ENCODE measurements at regions not wholly inside any gene's neighbourhood (a gene's known extent, or its start where the extent isn't known, plus 50 kb on each side); places are given as distances from the start of the nearest gene placed in this dataset.

DNA sequence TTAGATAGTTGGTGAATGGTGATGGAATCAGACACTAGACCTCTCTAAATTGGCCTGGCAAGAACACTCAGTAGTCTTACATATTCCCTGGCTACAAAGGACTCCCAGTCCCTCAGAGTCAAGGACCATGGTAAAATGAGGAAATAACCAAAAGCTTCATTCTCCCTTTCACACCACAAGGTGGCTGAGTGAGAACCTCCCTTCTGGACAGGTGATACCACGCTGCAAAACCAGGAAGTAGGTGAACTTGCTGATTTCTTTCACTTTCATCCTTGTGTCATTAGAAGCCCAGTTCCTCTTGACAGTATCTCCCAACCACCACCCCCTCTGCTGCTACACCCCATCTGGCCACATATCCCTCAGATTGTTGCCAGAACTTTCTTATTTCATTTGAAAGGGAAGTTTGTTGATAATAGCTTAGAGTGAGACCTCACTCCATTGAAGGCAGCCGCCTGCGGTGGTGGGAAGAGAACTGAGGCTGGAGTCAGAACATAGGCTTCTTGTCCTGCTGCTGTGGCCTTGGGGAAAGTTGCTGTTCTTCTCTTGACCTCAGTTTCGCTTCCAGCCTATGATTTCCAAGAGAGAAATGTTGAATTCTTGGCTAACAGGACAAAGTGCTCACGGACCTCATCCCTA lies 290.6 kb upstream of the CCL2 start:
- Histone ChIP-seq H3K27me3 (no peaks in the 10 kb centered on the region), H3K4me1 (ENCODE audit: insufficient read depth) (no peaks in the 10 kb centered on the region), H3K9me3 (no peaks in the 10 kb centered on the region), H3K36me3 (no peaks in the 10 kb centered on the region), H3K4me3 (no peak overlapping the region), H3K27ac (no peak overlapping the region)
- TF ChIP-seq EP300 (IDR thresholded peaks at IDR 0.05) (no peak), POLR2A (IDR thresholded peaks at IDR 0.05) (no peak)
- TF ChIP-seq, protein P1, sequence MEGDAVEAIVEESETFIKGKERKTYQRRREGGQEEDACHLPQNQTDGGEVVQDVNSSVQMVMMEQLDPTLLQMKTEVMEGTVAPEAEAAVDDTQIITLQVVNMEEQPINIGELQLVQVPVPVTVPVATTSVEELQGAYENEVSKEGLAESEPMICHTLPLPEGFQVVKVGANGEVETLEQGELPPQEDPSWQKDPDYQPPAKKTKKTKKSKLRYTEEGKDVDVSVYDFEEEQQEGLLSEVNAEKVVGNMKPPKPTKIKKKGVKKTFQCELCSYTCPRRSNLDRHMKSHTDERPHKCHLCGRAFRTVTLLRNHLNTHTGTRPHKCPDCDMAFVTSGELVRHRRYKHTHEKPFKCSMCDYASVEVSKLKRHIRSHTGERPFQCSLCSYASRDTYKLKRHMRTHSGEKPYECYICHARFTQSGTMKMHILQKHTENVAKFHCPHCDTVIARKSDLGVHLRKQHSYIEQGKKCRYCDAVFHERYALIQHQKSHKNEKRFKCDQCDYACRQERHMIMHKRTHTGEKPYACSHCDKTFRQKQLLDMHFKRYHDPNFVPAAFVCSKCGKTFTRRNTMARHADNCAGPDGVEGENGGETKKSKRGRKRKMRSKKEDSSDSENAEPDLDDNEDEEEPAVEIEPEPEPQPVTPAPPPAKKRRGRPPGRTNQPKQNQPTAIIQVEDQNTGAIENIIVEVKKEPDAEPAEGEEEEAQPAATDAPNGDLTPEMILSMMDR (IDR thresholded peaks at IDR 0.05), result no peak
- WGBS, 3 donors, result 46 to 55% (median 54%) methylated on average over 5 of the region's 5 CpGs
- DNase-seq, result no peak
- intact Hi-C loops (cut with DNase I), result no loop called here

DNA sequence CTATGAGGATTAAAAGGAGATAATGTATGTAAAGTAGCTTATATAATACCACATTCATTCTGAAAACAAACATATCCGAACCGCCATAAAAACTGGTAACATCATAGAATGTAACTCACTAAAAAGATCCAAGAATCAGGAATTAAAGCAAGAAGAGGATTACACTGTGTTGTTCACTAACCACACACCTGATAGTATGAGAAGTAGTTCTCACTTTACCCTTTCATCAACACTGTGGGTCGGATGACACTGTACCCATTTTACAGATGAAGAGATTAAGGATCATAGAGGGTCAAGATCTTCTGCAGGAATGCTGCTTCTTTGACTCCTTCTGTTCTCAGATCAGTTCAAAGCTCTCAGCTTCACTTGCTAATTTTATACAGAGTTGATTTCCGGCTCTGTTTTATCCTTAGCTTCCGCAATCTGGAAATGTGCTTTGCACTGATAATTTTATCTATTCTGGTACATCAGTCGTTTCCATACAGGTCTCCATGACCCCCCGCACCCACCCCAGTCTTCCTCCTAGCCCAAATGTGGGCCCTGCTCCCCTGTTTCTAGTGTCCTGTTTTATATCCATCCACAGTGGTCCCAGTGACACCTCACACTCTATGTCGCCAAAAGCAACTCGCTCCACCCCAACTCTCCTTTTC lies 288.6 kb upstream of the CCL2 start:
- no peak overlapping the region for H3K4me3 ChIP-seq
- H3K4me1 ChIP-seq (ENCODE audit: insufficient read depth), result no peaks in the 10 kb centered on the region
- no peaks in the 10 kb centered on the region for H3K36me3 ChIP-seq
- WGBS, 3 donors, result 79 to 85% (median 81%) methylated on average over 9 of the region's 9 CpGs
- TF ChIP-seq POLR2A (IDR thresholded peaks at IDR 0.05), result no peak
- H3K9me3 ChIP-seq, result no peaks in the 10 kb centered on the region
- no peak overlapping the region for H3K27ac ChIP-seq
- intact Hi-C loops (cut with DNase I), result no loop called here
- no peak for DNase-seq
- H3K27me3 ChIP-seq, result no peaks in the 10 kb centered on the region

DNA sequence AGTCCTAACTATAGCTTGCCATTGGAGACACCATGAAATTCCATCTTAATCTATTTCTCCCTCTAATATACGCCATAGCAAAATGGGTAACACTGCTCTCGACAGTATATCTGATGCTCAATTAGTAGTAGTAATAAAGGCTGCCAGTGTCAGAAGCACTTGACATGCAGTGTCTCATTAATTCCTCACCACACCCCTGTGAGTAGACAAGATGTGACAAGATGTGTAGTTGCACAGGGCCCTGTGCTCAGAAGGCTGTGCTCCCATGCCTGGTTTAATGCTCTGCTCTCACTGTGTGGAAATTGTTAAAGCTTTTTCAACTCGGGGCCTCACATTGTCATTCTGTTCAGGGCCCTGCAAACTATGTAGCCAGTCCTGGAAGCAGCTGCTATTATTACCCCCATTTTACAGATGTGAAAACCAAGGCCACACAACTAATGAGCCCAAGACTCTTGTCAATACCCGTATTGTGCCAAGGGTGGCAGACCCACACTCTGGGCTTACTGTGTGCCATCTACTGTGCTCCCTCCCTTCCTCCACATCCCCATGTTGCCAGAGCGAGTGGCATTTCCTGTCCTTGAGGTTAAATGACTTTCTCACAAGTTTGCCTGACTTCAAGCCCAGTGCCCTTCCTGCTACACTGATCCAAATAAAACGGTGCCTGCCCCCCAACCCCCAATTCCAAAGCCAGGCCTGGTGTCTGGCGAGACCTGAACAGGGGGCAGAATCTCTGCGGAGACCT lies 287.3 kb upstream of the CCL2 start:
- no peaks in the 10 kb centered on the region for H3K36me3 ChIP-seq
- no peaks in the 10 kb centered on the region for H3K27me3 ChIP-seq
- TF ChIP-seq POLR2A (IDR thresholded peaks at IDR 0.05) (no peak), EP300 (IDR thresholded peaks at IDR 0.05) (no peak)
- TF ChIP-seq, protein P1 (IDR thresholded peaks at IDR 0.05), result no peak
- H3K27ac ChIP-seq, result no peak overlapping the region
- no peaks in the 10 kb centered on the region for H3K9me3 ChIP-seq
- H3K4me3 ChIP-seq, result no peak overlapping the region
- intact Hi-C loops (cut with DNase I), result no loop called here
- H3K4me1 ChIP-seq (ENCODE audit: insufficient read depth), result no peaks in the 10 kb centered on the region
- 63 to 76% (median 68%) methylated on average over 8 of the region's 8 CpGs for WGBS, 3 donors
- DNase-seq, result no peak

DNA sequence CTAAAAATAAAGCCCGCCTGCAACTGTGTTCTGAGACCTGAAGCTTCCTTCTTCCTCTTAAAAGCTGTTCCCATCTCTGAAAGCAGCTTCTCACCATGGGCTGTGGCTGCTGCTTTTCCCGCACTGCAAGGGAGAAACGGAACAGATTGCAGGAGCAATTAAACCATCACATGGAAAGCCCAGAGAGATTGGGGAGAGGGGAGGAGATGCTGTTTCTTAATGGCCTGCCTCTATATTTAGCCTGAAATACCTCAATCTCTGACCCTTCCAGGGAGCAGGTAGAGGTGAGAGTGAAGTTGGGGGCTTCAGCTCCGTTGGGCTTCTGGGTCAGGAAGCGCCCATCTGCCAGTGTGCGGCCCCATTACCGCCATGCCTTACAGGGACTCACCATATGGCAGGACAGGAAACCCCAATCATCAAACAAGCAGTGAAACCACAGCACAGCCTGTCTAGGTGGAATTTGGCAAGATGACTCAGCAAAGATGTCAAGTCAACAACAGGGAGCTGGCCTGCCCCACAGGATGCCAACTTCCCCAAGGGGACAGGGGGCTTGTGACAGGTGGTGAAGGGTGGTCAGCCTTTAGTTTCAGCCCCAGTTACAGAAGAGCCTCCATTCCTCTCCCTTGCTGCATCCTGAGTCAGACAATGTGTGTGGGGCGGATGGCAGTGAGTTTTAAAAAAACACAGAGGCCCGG lies 286.6 kb upstream of the CCL2 start:
- intact Hi-C loops (cut with DNase I), result no loop called here
- 48 to 55% (median 51%) methylated on average over 9 of the region's 9 CpGs for WGBS, 3 donors

More for the DNA sequence above, 286.6 kb upstream of the CCL2 start:
- Histone ChIP-seq H3K27ac (no peak overlapping the region), H3K4me3 (no peak overlapping the region), H3K4me1 (ENCODE audit: insufficient read depth) (no peaks in the 10 kb centered on the region), H3K36me3 (no peaks in the 10 kb centered on the region), H3K27me3 (no peaks in the 10 kb centered on the region), H3K9me3 (no peaks in the 10 kb centered on the region)
- no peak for DNase-seq
- TF ChIP-seq EP300 (IDR thresholded peaks at IDR 0.05), result no peak
- TF ChIP-seq POLR2A (IDR thresholded peaks at IDR 0.05), result no peak
- TF ChIP-seq, protein P1 (IDR thresholded peaks at IDR 0.05), result no peak
